ENCODE measurements at regions not wholly inside any gene's neighbourhood (a gene's known extent, or its start where the extent isn't known, plus 50 kb on each side); places are given as distances from the start of the nearest gene placed in this dataset.
"Not testable (repeated sequence)": the region's sequence is repeated elsewhere in the genome, so short reads cannot be mapped to it uniquely, and the experiment has no call there.

DNA sequence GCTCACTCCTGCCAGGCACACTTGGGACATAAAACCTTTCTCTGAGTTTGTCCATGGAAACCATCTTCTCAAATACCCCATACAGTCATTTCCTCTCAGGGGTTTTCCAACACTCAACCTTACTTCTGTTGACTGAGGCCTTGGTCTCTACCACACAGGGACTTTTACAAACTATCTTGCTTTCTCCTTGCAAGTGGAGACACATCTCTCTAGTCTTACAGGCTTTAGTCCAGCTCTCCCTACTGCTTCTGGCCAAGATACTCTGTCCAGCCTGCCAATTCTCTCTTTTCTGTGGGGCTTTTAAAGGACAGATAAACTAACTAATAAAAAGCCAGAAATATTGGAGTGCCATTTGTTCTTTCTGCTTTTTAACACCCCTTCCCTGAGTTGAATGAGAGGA, 87.6 kb downstream of the SPDYE17 start:
- peaks cover 17% of the 10 kb centered on the region for H3K4me1 ChIP-seq (ENCODE audit: low read length)
- not testable (repeated sequence) for H3K79me2 ChIP-seq (ENCODE audit: low read length); H3K4me3 ChIP-seq (ENCODE audit: low read length); H3K27ac ChIP-seq (ENCODE audit: low read length); H3K36me3 ChIP-seq (replicated peaks; ENCODE audit: low read depth, low read length); H3K9me3 ChIP-seq (ENCODE audit: insufficient read depth, low read length); H3K27me3 ChIP-seq (ENCODE audit: low read depth, low read length); H3K9ac ChIP-seq (ENCODE audit: low read length); H4K20me1 ChIP-seq (ENCODE audit: insufficient read depth, low read length)
- H3K4me2 ChIP-seq (ENCODE audit: low read length): peak overlapping the region; percentile 39; the same call in 1 of the 2 replicates
- peak overlapping the region; percentile 21; the same call in 1 of the 2 replicates for H2AFZ ChIP-seq (ENCODE audit: low read depth, low read length)

DNA sequence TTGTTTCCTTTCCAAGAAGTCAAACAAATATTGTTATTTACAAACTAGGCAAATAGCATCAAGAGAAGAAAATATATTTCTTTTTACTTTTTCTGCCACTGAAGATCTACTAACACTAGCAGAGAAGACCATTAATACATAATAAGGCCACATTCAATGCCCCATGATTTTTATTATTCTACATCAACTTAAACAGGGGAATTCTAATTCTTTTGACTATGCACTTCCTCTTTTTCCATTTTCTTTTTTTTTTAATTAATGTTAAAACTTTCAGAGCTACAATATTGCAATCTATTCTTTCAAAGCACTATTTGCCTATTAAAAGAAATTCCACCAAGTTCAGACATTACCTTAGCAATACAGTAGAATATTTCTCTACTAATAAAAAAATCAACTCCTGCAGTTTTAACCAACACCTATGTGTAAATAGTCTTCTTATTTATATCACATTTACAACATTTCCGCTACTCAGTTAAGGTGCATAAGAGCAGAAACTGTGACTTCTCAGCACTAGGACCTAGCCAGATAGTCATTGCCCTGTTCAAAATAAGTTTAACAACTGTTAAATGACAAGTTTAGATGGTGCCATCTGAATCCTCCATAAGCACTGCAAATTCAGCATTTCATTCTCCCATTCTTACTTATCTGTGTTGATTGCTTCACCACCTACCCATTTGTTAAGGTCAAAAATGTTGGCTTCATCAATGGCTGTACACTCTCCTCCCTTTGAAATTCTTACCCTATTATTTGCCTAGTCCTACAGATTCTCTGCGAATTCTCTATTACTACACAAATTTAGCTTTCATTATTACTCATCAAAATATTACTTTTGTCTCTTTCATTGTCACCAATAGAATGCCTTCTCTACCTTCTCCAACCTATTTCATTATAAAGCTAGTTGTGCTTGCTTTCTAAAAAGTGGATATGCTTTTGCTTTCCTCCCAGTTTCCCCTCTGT, 90.1 kb downstream of the SPDYE17 start:
- Histone ChIP-seq H3K4me1 (ENCODE audit: low read length) (peaks cover 17% of the 10 kb centered on the region), H3K4me2 (ENCODE audit: low read length) (peak overlapping the region; percentile 12; the same call in 1 of the 2 replicates)
- H3K27ac ChIP-seq (ENCODE audit: low read length); H3K36me3 ChIP-seq (replicated peaks; ENCODE audit: low read depth, low read length); H2AFZ ChIP-seq (ENCODE audit: low read depth, low read length); H3K4me3 ChIP-seq (ENCODE audit: low read length); H3K9me3 ChIP-seq (ENCODE audit: insufficient read depth, low read length); H3K27me3 ChIP-seq (ENCODE audit: low read depth, low read length); H4K20me1 ChIP-seq (ENCODE audit: insufficient read depth, low read length); H3K79me2 ChIP-seq (ENCODE audit: low read length); H3K9ac ChIP-seq (ENCODE audit: low read length): not testable (repeated sequence)

DNA sequence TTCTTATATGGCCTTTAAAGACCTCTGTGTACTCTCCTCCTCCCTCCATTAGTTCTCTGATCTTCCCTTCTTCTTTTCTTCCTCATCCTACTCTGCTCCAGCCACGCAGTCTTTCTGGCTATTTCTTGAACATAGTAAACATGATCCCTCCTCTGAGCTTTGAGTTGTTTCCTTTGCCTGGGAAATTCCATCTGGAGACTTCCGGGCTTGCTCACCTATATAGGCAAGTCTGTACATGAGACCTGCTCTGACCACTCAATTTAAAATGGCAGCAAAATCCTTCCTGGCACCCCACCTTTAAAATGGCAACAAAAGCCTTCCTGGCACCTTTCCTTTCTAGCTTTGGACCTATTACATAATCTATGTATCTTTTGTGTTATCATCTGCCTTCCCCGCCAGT, 94.4 kb downstream of the SPDYE17 start:
- H4K20me1 ChIP-seq (ENCODE audit: insufficient read depth, low read length); H3K9me3 ChIP-seq (ENCODE audit: insufficient read depth, low read length); H3K27ac ChIP-seq (ENCODE audit: low read length); H3K4me2 ChIP-seq (ENCODE audit: low read length); H3K79me2 ChIP-seq (ENCODE audit: low read length); H3K36me3 ChIP-seq (replicated peaks; ENCODE audit: low read depth, low read length); H3K27me3 ChIP-seq (ENCODE audit: low read depth, low read length); H3K9ac ChIP-seq (ENCODE audit: low read length); H3K4me3 ChIP-seq (ENCODE audit: low read length); H2AFZ ChIP-seq (ENCODE audit: low read depth, low read length): not testable (repeated sequence)
- peaks cover 15% of the 10 kb centered on the region for H3K4me1 ChIP-seq (ENCODE audit: low read length)

DNA sequence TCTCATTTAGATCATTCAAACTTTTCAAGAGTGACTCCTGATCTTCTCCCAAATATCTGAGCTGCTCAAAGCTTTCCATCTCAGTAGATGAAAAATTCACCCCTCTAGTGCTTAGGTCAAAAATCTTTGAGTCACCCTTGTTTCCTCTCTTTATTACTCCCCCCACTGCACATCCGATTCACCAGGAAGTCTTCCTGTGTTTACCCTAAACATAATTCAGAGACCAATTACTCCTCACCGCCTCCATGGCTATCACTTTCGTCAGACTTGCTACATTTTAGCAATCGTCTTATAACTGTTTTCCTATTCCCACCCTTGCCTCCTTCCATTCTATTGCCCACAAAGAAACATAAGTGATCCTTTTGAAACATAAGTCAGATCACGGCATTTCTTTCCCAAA, 94.8 kb downstream of the SPDYE17 start:
- not testable (repeated sequence) for H3K36me3 ChIP-seq (replicated peaks; ENCODE audit: low read depth, low read length); H3K27ac ChIP-seq (ENCODE audit: low read length); H3K9ac ChIP-seq (ENCODE audit: low read length); H4K20me1 ChIP-seq (ENCODE audit: insufficient read depth, low read length); H3K79me2 ChIP-seq (ENCODE audit: low read length); H2AFZ ChIP-seq (ENCODE audit: low read depth, low read length); H3K9me3 ChIP-seq (ENCODE audit: insufficient read depth, low read length); H3K4me3 ChIP-seq (ENCODE audit: low read length); H3K4me2 ChIP-seq (ENCODE audit: low read length); H3K27me3 ChIP-seq (ENCODE audit: low read depth, low read length)
- H3K4me1 ChIP-seq (ENCODE audit: low read length): peaks cover 15% of the 10 kb centered on the region

DNA sequence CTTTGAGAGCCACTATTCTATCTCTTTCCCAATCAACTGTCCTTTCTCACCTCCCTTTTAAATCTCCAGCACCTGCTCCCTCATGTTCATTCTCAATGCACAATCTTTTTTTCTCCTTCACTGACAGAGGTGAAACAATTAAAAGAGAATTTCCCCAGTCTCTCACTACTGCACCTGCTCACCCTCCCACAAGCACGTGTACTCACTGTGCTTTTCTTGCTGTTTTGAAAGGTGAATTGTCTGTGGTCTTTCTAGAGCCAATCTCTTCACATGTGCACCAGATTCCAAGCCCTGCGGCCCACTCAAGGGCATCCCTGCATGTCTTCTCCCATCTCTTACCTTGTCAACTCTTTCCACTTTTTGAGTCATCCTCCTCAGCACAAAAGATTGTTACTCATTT, 95.8 kb downstream of the SPDYE17 start:
- H2AFZ ChIP-seq (ENCODE audit: low read depth, low read length); H3K9me3 ChIP-seq (ENCODE audit: insufficient read depth, low read length); H3K36me3 ChIP-seq (replicated peaks; ENCODE audit: low read depth, low read length); H3K27me3 ChIP-seq (ENCODE audit: low read depth, low read length); H3K9ac ChIP-seq (ENCODE audit: low read length); H3K27ac ChIP-seq (ENCODE audit: low read length); H3K4me2 ChIP-seq (ENCODE audit: low read length); H4K20me1 ChIP-seq (ENCODE audit: insufficient read depth, low read length); H3K79me2 ChIP-seq (ENCODE audit: low read length); H3K4me3 ChIP-seq (ENCODE audit: low read length): not testable (repeated sequence)
- peaks cover 11% of the 10 kb centered on the region for H3K4me1 ChIP-seq (ENCODE audit: low read length)

DNA sequence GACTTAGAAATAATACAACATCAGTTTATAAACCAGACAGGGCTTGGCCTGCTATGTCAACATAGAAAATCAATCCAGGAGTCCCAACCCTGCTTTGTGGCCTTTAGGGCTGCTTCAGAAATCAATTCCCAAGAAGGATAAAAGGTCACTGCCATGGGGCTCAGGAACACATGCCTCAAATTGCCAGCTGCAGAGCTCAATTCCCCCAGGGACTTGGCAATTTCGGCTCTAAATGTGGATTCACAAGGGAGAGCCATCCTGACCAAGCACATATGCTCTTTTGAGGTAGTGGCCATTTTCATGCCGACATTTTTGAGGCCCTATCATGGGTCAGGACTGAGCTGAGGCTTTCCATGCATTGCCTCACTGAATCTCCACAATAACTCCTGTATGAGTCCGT, 97.5 kb downstream of the SPDYE17 start:
- not testable (repeated sequence) for H2AFZ ChIP-seq (ENCODE audit: low read depth, low read length); H3K79me2 ChIP-seq (ENCODE audit: low read length); H3K4me2 ChIP-seq (ENCODE audit: low read length); H3K27ac ChIP-seq (ENCODE audit: low read length); H3K4me3 ChIP-seq (ENCODE audit: low read length); H3K27me3 ChIP-seq (ENCODE audit: low read depth, low read length); H4K20me1 ChIP-seq (ENCODE audit: insufficient read depth, low read length); H3K9ac ChIP-seq (ENCODE audit: low read length); H3K9me3 ChIP-seq (ENCODE audit: insufficient read depth, low read length); H3K36me3 ChIP-seq (replicated peaks; ENCODE audit: low read depth, low read length)
- H3K4me1 ChIP-seq (ENCODE audit: low read length): peaks cover 11% of the 10 kb centered on the region

DNA sequence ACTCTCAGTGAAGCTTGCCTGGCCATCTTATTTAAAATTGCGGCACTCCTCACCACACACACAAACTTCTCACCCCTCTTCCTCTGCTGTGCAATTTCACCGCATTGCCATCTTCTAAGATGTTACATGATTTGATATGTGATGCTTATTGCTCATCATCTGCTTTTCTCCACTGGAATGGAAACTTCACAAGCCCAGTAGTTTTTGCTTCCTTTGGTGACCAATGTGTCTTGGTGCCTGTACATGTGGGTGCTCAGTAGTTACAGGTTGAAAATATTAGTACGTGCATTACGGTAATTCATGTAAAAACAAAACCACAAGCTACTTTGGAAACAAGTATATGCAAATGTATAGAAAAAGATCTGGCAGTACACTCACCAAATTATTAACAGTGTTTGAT, 99.2 kb downstream of the SPDYE17 start:
- H2AFZ ChIP-seq (ENCODE audit: low read depth, low read length); H3K36me3 ChIP-seq (replicated peaks; ENCODE audit: low read depth, low read length); H3K4me3 ChIP-seq (ENCODE audit: low read length); H3K9me3 ChIP-seq (ENCODE audit: insufficient read depth, low read length); H3K9ac ChIP-seq (ENCODE audit: low read length); H3K27ac ChIP-seq (ENCODE audit: low read length); H4K20me1 ChIP-seq (ENCODE audit: insufficient read depth, low read length); H3K79me2 ChIP-seq (ENCODE audit: low read length); H3K27me3 ChIP-seq (ENCODE audit: low read depth, low read length): not testable (repeated sequence)
- Histone ChIP-seq H3K4me1 (ENCODE audit: low read length) (peaks cover 12% of the 10 kb centered on the region), H3K4me2 (ENCODE audit: low read length) (peak overlapping the region; percentile 36)

DNA sequence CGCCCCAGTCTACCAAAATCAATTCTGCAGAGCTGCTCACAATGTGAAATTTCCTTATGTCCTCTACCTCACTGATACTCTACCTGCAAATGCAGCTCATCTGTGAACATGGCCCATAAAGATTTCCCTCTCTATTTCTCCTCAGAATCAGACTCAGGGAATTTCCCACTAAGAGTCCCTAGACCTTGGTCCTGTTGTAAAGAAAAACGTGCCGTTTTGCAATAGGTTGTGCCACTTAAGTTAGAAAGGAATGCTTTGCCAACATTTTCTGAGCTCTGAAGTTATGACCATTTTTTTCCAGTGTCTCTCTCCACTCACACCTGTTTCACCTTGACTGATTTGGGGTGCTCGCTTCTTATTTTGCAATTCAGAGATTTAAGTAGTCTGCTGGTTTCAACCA, 100.7 kb downstream of the SPDYE17 start:
- H3K27me3 ChIP-seq (ENCODE audit: low read depth, low read length); H4K20me1 ChIP-seq (ENCODE audit: insufficient read depth, low read length); H3K27ac ChIP-seq (ENCODE audit: low read length): not testable (repeated sequence)

DNA sequence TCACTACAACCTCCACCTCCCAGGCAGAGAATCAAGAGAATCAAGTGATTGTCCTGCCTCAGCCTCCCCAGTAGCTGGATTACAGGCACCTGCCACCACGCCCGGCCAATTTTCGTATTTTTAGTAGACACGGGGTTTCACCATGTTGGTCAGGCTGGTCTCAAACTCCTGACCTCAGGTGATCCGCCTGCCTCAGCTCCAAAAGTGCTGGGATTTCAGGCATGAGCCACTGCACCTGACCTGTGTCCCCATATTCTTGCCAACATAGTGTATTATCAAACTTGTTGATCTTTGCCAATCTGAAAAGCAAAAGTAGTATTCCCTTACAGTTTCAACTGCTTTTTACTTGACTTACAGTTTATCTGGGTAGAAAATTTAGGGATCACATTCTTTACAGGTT, 101.7 kb downstream of the SPDYE17 start:
- not testable (repeated sequence) for H3K79me2 ChIP-seq (ENCODE audit: low read length); H2AFZ ChIP-seq (ENCODE audit: low read depth, low read length); H3K9ac ChIP-seq (ENCODE audit: low read length); H3K36me3 ChIP-seq (replicated peaks; ENCODE audit: low read depth, low read length); H3K27me3 ChIP-seq (ENCODE audit: low read depth, low read length); H3K9me3 ChIP-seq (ENCODE audit: insufficient read depth, low read length); H3K27ac ChIP-seq (ENCODE audit: low read length); H3K4me2 ChIP-seq (ENCODE audit: low read length); H3K4me3 ChIP-seq (ENCODE audit: low read length); H4K20me1 ChIP-seq (ENCODE audit: insufficient read depth, low read length)
- H3K4me1 ChIP-seq (ENCODE audit: low read length): peaks cover 17% of the 10 kb centered on the region

More for the DNA sequence above, 100.7 kb downstream of the SPDYE17 start:
- H3K4me3 ChIP-seq (ENCODE audit: low read length); H3K79me2 ChIP-seq (ENCODE audit: low read length); H3K9ac ChIP-seq (ENCODE audit: low read length); H2AFZ ChIP-seq (ENCODE audit: low read depth, low read length); H3K9me3 ChIP-seq (ENCODE audit: insufficient read depth, low read length); H3K36me3 ChIP-seq (replicated peaks; ENCODE audit: low read depth, low read length): not testable (repeated sequence)
- peak overlapping the region; percentile 12; the same call in 1 of the 2 replicates for H3K4me2 ChIP-seq (ENCODE audit: low read length)
- H3K4me1 ChIP-seq (ENCODE audit: low read length): peaks cover 17% of the 10 kb centered on the region
